CD4-positive, alpha-beta memory T cell (primary cell): ENCODE measurements at regions not wholly inside any gene's neighbourhood (a gene's known extent, or its start where the extent isn't known, plus 50 kb on each side); places are given as distances from the start of the nearest gene placed in this dataset.
A peak's percentile ranks its signal among the peaks of the same experiment; 100 is the strongest.

Experiments
- CTCF ChIA-PET: fragments of 350-600 bp; sonication (Branson Sonifier 250); formaldehyde crosslinking; loops from one replicate; lab custom pipeline; 2021; ENCODE audit warnings: inconsistent platforms; ENCODE audit not compliant: partially characterized antibody; lab: Charles Lee
- POLR2A ChIA-PET: fragments of 350-600 bp; sonication (Branson Sonifier 250); formaldehyde crosslinking; loops from one replicate; lab custom pipeline; 2021; ENCODE audit not compliant: partially characterized antibody; lab: Charles Lee
- DNase-seq, 5 donors: peaks; one replicate each; pipeline versions ENCODE4 v3.0.0 to v3.0.0-alpha.2; 2020 to 2022; ENCODE audit warnings: mixed read lengths in 1 of 5
- H3K27ac ChIP-seq: one replicate; pipeline ENCODE4 v1.7.0; 2013; ENCODE audit warnings: low read depth, low read length
- H3K27me3 ChIP-seq: 2 replicates; pipeline ENCODE4 v1.7.0; 2013; ENCODE audit warnings: mild to moderate bottlenecking, low read length, moderate library complexity; ENCODE audit not compliant: insufficient read depth
- H3K36me3 ChIP-seq: 2 replicates; pipeline ENCODE4 v1.7.0; 2013; ENCODE audit warnings: mild to moderate bottlenecking, low read length, moderate library complexity; ENCODE audit not compliant: insufficient read depth
- H3K4me1 ChIP-seq: 2 replicates; pipeline ENCODE4 v1.7.0; 2013; ENCODE audit warnings: mild to moderate bottlenecking, low read length, moderate library complexity; ENCODE audit not compliant: insufficient read depth
- H3K4me3 ChIP-seq, 2 donors: one replicate each; pipeline ENCODE4 v1.7.0; 2013; ENCODE audit warnings: low read length in 2 of 2, mild to moderate bottlenecking in 1 of 2
- H3K9me3 ChIP-seq, 2 donors: one replicate each; pipeline ENCODE4 v1.7.0; 2013; ENCODE audit warnings: low read length in 2 of 2, control low read depth in 1 of 2; ENCODE audit not compliant: control insufficient read depth in 1 of 2
- H3K27ac Mint-ChIP-seq, 7 donors: one replicate each; pipeline ENCODE4 v1.8.0; 2020 to 2021; ENCODE audit warnings: mixed read lengths in 7 of 7, mild to moderate bottlenecking in 6 of 7, inconsistent platforms in 3 of 7, moderate library complexity in 3 of 7
- H3K27me3 Mint-ChIP-seq, 2 donors: one replicate each; pipeline ENCODE4 v1.8.0; 2020 to 2021; ENCODE audit warnings: mixed read lengths in 2 of 2
- H3K36me3 Mint-ChIP-seq, 2 donors: one replicate each; pipeline ENCODE4 v1.8.0; 2020 to 2021; ENCODE audit warnings: mixed read lengths in 2 of 2, inconsistent platforms in 1 of 2, mild to moderate bottlenecking in 1 of 2
- H3K4me1 Mint-ChIP-seq, 4 donors: one replicate each; pipeline ENCODE4 v1.8.0; 2020 to 2021; ENCODE audit warnings: mixed read lengths in 4 of 4, mild to moderate bottlenecking in 1 of 4
- H3K4me3 Mint-ChIP-seq, 8 donors: one replicate each; pipeline ENCODE4 v1.8.0; 2020 to 2021; ENCODE audit warnings: mixed read lengths in 8 of 8, mild to moderate bottlenecking in 7 of 8, moderate library complexity in 6 of 8, inconsistent platforms in 3 of 8
- H3K9me3 Mint-ChIP-seq, 8 donors: one replicate each; pipeline ENCODE4 v1.8.0; 2020 to 2021; ENCODE audit warnings: mixed read lengths in 8 of 8, mild to moderate bottlenecking in 5 of 8, inconsistent platforms in 3 of 8, moderate library complexity in 1 of 8
- intact Hi-C: fragments of 100-400 bp; cut with micrococcal nuclease; formaldehyde crosslinking; loops from one replicate; pipeline ENCODE4 v1.15.1; 2023

DNA sequence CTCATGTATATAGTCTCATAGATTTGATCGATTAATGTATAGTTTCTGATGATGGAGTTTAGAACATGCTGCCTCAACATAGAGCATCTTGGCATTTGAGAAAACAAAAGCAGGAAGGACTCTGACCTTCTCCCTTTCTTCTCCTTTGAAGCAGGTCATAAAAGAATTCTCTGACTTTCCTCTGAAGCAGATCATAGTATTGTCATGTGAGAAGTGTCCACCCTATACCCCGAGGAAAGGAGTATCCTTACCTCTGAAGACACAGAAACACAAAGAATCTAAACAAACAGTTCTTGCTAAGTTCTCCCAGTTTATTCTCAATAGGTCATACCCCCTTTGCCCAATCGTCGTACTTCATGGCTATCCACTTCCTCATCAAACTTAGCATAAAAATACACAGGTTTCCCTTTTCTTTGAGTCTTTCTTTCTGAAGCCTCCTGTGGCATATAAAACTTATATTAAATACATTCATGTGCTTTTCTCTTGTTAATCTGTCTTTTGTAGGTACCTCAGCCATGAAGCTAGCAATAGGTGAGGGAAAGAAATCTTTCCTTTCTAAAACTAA lies 194.9 kb downstream of the REEP3 start:
- intact Hi-C loops = loop anchor here (5.0 kb wide), 1 partner anchor 249 kb away; the partner anchor contains the start of gene JMJD1C
- no peaks in the 10 kb centered on the region for H3K36me3 Mint-ChIP-seq
- Histone ChIP-seq H3K4me3 (no peak overlapping the region), H3K27me3 (no peaks in the 10 kb centered on the region), H3K27ac (no peak overlapping the region), H3K9me3 (no peaks in the 10 kb centered on the region), H3K4me1 (peaks cover 6% of the 10 kb centered on the region), H3K36me3 (no peaks in the 10 kb centered on the region)
- CTCF ChIA-PET = interaction anchor here (0.8 to 10.4 kb wide), 7 partner anchors 8 to 557 kb away, joined by 3 to 407 read pairs (median 6); no protein-coding TSS in a partner anchor
- H3K9me3 Mint-ChIP-seq = no peaks in the 10 kb centered on the region
- no peaks in the 10 kb centered on the region for H3K27me3 Mint-ChIP-seq
- no peak overlapping the region for H3K4me3 Mint-ChIP-seq
- POLR2A ChIA-PET = interaction anchor here (0.6 kb wide), 1 partner anchor 450 kb away, joined by 3 read pairs; no protein-coding TSS in a partner anchor
- peak overlapping the region in 1 of 7 donors; percentile 4 for H3K27ac Mint-ChIP-seq
- peaks cover 4 to 8% (median 6%) of the 10 kb centered on the region in 4 donors for H3K4me1 Mint-ChIP-seq
- no peak for DNase-seq

DNA sequence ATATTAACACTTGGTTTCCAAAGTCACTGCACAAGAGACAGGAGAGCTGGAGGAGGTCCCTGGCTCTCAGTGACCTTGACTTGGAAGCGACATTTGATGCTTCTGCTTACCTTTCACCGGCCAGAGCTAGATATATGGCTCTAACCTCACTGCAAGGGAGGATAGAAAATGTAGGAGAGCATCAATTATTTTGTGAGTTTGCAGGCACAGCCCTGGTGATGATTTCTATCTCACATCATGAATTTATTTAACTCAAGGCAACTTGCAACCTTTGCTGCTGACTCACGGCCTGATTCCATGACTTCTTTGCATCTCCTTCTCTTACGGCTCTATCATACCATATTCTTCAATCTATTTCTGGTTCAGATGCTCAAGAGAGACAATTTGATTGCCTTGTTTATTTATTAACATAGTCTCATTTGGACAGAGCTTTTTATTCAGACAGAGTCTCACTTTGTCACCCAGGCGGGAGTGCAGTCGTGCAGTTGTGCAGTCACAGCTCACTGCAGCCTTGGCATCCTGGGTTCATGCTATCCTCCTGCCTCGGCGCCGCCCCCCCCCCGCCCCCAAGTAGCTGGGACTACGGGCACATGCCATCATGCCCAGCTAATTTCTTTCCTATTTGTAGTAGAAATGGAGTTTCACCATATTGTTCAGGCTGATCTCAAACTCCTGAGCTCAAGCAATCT lies 196.0 kb downstream of the REEP3 start:
- DNase-seq = no peak
- intact Hi-C loops = loop anchor here (5.0 kb wide), 1 partner anchor 250 kb away; the partner anchor contains the start of gene JMJD1C
- Histone ChIP-seq H3K4me1 (peaks cover 6% of the 10 kb centered on the region), H3K27me3 (no peaks in the 10 kb centered on the region), H3K4me3 (no peak overlapping the region), H3K36me3 (no peaks in the 10 kb centered on the region), H3K27ac (no peak overlapping the region), H3K9me3 (no peaks in the 10 kb centered on the region)
- Mint-ChIP-seq H3K9me3 (no peaks in the 10 kb centered on the region), H3K36me3 (no peaks in the 10 kb centered on the region), H3K4me1 (peaks cover 4 to 8% (median 6%) of the 10 kb centered on the region in 4 donors), H3K4me3 (no peak overlapping the region), H3K27ac (no peak overlapping the region), H3K27me3 (no peaks in the 10 kb centered on the region)
- ChIA-PET CTCF (interaction anchor here (0.6 to 10.4 kb wide), 10 partner anchors 9 to 558 kb away, joined by 3 to 407 read pairs (median 6); no protein-coding TSS in a partner anchor), POLR2A (interaction anchor here (0.9 kb wide), 1 partner anchor 551 kb away, joined by 3 read pairs; no protein-coding TSS in a partner anchor)

DNA sequence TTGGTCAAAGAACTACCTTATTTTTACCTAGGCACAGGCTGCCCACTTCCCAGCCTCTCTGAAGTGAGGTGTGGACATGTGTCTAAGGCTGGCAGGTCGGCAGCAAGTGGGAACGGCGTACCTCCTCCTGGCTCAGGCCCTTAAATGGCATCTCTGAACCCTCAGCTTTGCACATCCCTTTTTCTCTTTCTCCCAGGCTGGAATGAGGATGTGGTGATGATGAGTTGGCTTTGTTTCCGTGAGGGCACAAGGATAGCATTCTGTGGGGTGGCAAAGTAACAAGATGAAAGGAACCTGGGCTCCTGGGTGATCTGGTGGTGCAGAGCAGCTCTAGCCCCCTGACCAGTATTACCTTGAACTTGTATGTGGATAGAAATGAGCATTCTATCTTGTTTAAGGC lies 196.8 kb downstream of the REEP3 start:
- H3K4me1 ChIP-seq = peaks cover 6% of the 10 kb centered on the region
- no peak for DNase-seq
- intact Hi-C loops = loop anchor here (5.0 kb wide), 1 partner anchor 251 kb away; the partner anchor contains the start of gene JMJD1C
- no peaks in the 10 kb centered on the region for H3K36me3 Mint-ChIP-seq
- ChIA-PET POLR2A (no interaction called here), CTCF (interaction anchor here (0.9 to 10.4 kb wide), 9 partner anchors 10 to 561 kb away, joined by 3 to 407 read pairs (median 5); no protein-coding TSS in a partner anchor)
- H3K27ac ChIP-seq = no peak overlapping the region
- H3K27ac Mint-ChIP-seq = no peak overlapping the region
- no peaks in the 10 kb centered on the region for H3K27me3 Mint-ChIP-seq
- no peaks in the 10 kb centered on the region for H3K9me3 ChIP-seq
- peaks cover 4 to 8% (median 6%) of the 10 kb centered on the region in 4 donors for H3K4me1 Mint-ChIP-seq
- H3K36me3 ChIP-seq = no peaks in the 10 kb centered on the region
- H3K4me3 ChIP-seq = no peak overlapping the region
- no peaks in the 10 kb centered on the region for H3K9me3 Mint-ChIP-seq
- H3K4me3 Mint-ChIP-seq = no peak overlapping the region
- no peaks in the 10 kb centered on the region for H3K27me3 ChIP-seq

DNA sequence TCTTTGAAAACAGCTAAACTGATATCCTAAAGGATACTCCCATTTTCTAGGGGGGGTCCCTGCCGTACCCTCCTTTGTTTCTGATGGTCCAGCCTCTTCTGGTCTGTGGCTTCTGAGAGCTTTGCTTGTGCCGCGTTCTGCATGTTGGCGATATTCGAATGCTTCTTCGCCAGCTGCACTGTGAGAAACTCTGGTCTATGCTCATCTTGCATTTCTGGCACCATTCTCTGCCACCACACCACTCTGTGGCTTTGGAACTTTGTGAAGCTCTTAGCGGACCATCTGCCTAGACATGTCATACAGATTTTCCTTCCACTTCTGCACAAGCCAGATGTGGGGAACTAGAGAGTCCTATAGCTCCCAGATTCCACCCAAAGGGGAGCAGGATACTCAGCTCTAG lies 197.2 kb downstream of the REEP3 start:
- no peak overlapping the region for H3K27ac Mint-ChIP-seq

DNA sequence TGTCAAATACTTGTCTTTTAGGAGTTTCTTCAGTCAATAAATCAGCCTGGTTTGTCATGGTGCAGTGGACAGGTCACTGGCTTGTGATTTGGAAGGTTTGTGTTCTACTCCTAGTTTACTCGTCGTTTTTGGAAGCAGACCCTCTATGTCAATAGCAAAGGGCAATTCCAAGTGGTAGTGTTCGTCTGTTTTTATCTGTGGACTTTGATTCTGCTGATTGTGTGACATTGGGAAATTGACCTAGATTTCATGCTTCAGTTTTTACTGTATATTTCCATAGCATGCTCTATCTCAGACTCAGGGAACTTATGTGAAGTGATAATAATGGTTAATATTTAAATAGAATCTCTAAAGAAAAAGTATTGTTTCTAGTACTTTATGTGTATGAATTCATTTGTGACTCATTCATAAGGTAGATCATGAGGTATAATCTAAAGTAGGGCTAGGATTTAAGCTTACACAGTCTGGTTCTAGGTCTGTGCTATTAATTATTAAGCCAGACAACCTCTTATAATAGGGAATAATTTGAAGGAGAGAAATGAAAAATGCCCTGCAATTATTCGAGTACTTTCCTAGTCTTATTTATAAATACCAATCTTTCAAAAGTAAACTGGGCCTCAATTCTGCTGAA lies 198.1 kb downstream of the REEP3 start:
- Mint-ChIP-seq H3K9me3 (no peaks in the 10 kb centered on the region), H3K4me1 (peaks cover 4 to 8% (median 6%) of the 10 kb centered on the region in 4 donors), H3K27me3 (peaks cover 0 to 2% of the 10 kb centered on the region in 2 donors), H3K36me3 (no peaks in the 10 kb centered on the region), H3K27ac (no peak overlapping the region), H3K4me3 (no peak overlapping the region)
- Histone ChIP-seq H3K27me3 (no peaks in the 10 kb centered on the region), H3K4me1 (peaks cover 6% of the 10 kb centered on the region), H3K4me3 (no peak overlapping the region), H3K9me3 (no peaks in the 10 kb centered on the region), H3K27ac (no peak overlapping the region), H3K36me3 (no peaks in the 10 kb centered on the region)
- ChIA-PET POLR2A (interaction anchor here (0.9 to 2.1 kb wide), 5 partner anchors 90 to 559 kb away, joined by 3 to 12 read pairs (median 4); no protein-coding TSS in a partner anchor), CTCF (interaction anchor here (0.6 to 10.4 kb wide), 46 partner anchors 10 to 1284 kb away, joined by 3 to 407 read pairs (median 5); no protein-coding TSS in a partner anchor)
- no peak for DNase-seq
- intact Hi-C loops = loop anchor here (5.0 kb wide), 1 partner anchor 252 kb away; the partner anchor contains the start of gene JMJD1C

More for the DNA sequence above, 197.2 kb downstream of the REEP3 start:
- H3K27me3 Mint-ChIP-seq = peaks cover 0 to 1% of the 10 kb centered on the region in 2 donors
- Histone ChIP-seq H3K27ac (no peak overlapping the region), H3K27me3 (no peaks in the 10 kb centered on the region), H3K36me3 (no peaks in the 10 kb centered on the region), H3K4me1 (peaks cover 6% of the 10 kb centered on the region), H3K9me3 (no peaks in the 10 kb centered on the region), H3K4me3 (no peak overlapping the region)
- ChIA-PET CTCF (interaction anchor here (0.9 to 10.4 kb wide), 9 partner anchors 11 to 561 kb away, joined by 3 to 407 read pairs (median 11); no protein-coding TSS in a partner anchor), POLR2A (interaction anchor here (0.5 kb wide), 1 partner anchor 408 kb away, joined by 3 read pairs; no protein-coding TSS in a partner anchor)
- intact Hi-C loops = loop anchor here (5.0 kb wide), 1 partner anchor 251 kb away; the partner anchor contains the start of gene JMJD1C
- H3K4me3 Mint-ChIP-seq = no peak overlapping the region
- H3K9me3 Mint-ChIP-seq = no peaks in the 10 kb centered on the region
- peaks cover 4 to 8% (median 6%) of the 10 kb centered on the region in 4 donors for H3K4me1 Mint-ChIP-seq
- no peak for DNase-seq
- no peaks in the 10 kb centered on the region for H3K36me3 Mint-ChIP-seq

DNA sequence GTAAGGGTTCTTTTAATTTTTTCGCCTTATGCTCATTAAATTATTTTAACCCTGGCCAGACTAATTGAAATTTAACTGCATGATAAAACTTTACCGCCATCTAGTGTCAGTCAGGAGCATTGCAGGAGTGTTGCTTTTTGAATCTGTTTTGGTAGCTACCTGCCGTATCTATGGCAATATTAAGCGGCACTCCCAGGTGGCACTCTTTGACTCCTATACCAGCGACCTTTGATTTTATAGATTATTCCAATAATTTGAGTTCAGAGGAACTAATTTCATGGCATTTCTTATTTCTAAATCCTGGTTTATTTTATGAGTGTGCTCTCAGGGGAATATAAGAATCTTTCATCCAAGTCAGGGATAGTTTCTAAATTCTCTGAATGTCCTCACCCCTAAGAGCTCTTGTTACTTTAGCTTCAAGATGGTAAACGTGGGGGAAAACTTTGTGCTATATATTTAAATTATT lies 198.9 kb downstream of the REEP3 start:
- Histone ChIP-seq H3K36me3 (no peaks in the 10 kb centered on the region), H3K9me3 (no peaks in the 10 kb centered on the region), H3K4me1 (peaks cover 6% of the 10 kb centered on the region), H3K27me3 (no peaks in the 10 kb centered on the region), H3K27ac (no peak overlapping the region), H3K4me3 (no peak overlapping the region)
- intact Hi-C loops = loop anchor here (1.0 to 5.0 kb wide), 6 partner anchors 91 to 1283 kb away; no protein-coding TSS in a partner anchor
- ChIA-PET POLR2A (interaction anchor here (0.7 to 2.1 kb wide), 8 partner anchors 91 to 562 kb away, joined by 3 to 12 read pairs (median 4); no protein-coding TSS in a partner anchor), CTCF (interaction anchor here (0.6 to 10.4 kb wide), 63 partner anchors 9 to 1285 kb away, joined by 3 to 407 read pairs (median 4); no protein-coding TSS in a partner anchor)
- Mint-ChIP-seq H3K4me1 (peaks cover 4 to 8% (median 6%) of the 10 kb centered on the region in 4 donors), H3K9me3 (no peaks in the 10 kb centered on the region), H3K27ac (peak overlapping the region in 4 of 7 donors; percentile 40 to 76 (median 60)), H3K36me3 (no peaks in the 10 kb centered on the region), H3K4me3 (no peak overlapping the region), H3K27me3 (peaks cover 0 to 2% of the 10 kb centered on the region in 2 donors)
- peak; percentile 64 to 69 (median 67) for DNase-seq
